ENCODE measurements at regions not wholly inside any gene's neighbourhood (a gene's known extent, or its start where the extent isn't known, plus 50 kb on each side); places are given as distances from the start of the nearest gene placed in this dataset.

- H3K4me2 ChIP-seq (ENCODE audit: low read length), result no peak overlapping the region
- H3K9ac ChIP-seq (ENCODE audit: low read depth, low read length), result no peak overlapping the region
- H3K4me3 ChIP-seq (ENCODE audit: low read length), result no peak overlapping the region
- no peaks in the 10 kb centered on the region for H3K36me3 ChIP-seq (ENCODE audit: insufficient read depth, low read length)
- peaks cover 7% of the 10 kb centered on the region for H3K9me3 ChIP-seq (replicated peaks; ENCODE audit: low read length)
- H3K27me3 ChIP-seq (ENCODE audit: control insufficient read depth, insufficient read depth, low read length), result no peaks in the 10 kb centered on the region
- no peaks in the 10 kb centered on the region for H3K4me1 ChIP-seq (ENCODE audit: control insufficient read depth, insufficient read depth, low read length)
These were observed 816.4 kb upstream of the ANO3 start for GRCh38 chr11:25515576-25515975.

DNA sequence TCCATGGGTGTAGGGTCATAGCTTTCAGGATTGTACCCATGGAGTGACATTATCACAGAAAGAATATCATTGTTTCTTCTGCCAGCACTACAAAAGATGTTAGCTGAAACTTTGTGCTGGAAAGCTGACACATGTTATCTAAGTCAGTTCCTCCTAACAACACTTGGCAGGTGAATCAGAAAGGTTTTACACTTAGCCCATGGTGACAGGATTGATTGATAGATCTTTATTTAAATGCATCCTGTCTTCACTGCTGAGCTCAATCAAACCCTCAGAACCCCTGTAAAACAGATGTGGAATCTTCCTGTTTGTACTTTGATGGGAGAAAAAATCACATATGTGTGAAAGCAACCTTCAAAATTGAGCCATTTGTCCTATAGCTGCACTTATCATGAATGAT, 811.5 kb upstream of the ANO3 start:
- H3K9me3 ChIP-seq (replicated peaks; ENCODE audit: low read length), result peaks cover 3% of the 10 kb centered on the region

DNA sequence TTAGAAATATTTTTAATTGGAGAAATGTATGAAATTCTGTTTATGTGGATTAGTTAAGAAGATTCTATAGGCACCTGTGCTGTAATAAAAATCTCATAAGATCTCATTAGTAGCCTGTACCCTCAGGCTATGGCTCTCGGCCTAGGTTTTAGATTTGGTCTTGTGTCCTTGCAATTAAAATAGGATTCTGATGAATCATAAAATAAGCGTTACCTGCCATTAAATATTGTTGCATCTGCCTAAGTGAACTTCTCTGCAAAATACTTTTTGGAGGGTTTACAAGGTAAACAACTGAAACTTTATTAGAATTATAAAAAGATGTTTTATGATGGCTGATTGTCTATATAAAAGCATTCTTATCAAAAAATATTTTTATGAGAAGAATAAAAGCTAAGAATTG, 804.1 kb upstream of the ANO3 start:
- no peak overlapping the region for H3K9ac ChIP-seq (ENCODE audit: low read depth, low read length)
- no peaks in the 10 kb centered on the region for H3K36me3 ChIP-seq (ENCODE audit: insufficient read depth, low read length)
- no peaks in the 10 kb centered on the region for H3K4me1 ChIP-seq (ENCODE audit: control insufficient read depth, insufficient read depth, low read length)
- H3K9me3 ChIP-seq (replicated peaks; ENCODE audit: low read length), result no peaks in the 10 kb centered on the region
- H3K4me3 ChIP-seq (ENCODE audit: low read length), result no peak overlapping the region
- H3K27me3 ChIP-seq (ENCODE audit: control insufficient read depth, insufficient read depth, low read length), result no peaks in the 10 kb centered on the region
- no peak overlapping the region for H3K4me2 ChIP-seq (ENCODE audit: low read length)

More for the DNA sequence above, 811.5 kb upstream of the ANO3 start:
- no peaks in the 10 kb centered on the region for H3K36me3 ChIP-seq (ENCODE audit: insufficient read depth, low read length)
- no peaks in the 10 kb centered on the region for H3K27me3 ChIP-seq (ENCODE audit: control insufficient read depth, insufficient read depth, low read length)
- H3K9ac ChIP-seq (ENCODE audit: low read depth, low read length), result no peak overlapping the region
- H3K4me2 ChIP-seq (ENCODE audit: low read length), result no peak overlapping the region
- H3K4me1 ChIP-seq (ENCODE audit: control insufficient read depth, insufficient read depth, low read length), result no peaks in the 10 kb centered on the region
- H3K4me3 ChIP-seq (ENCODE audit: low read length), result no peak overlapping the region

GRCh38 chr11:25529572-25529971, 802.4 kb upstream of the ANO3 start:
- Histone ChIP-seq H3K9me3 (replicated peaks; ENCODE audit: low read length) (no peaks in the 10 kb centered on the region), H3K4me1 (ENCODE audit: control insufficient read depth, insufficient read depth, low read length) (no peaks in the 10 kb centered on the region), H3K4me2 (ENCODE audit: low read length) (no peak overlapping the region), H3K27me3 (ENCODE audit: control insufficient read depth, insufficient read depth, low read length) (no peaks in the 10 kb centered on the region), H3K36me3 (ENCODE audit: insufficient read depth, low read length) (no peaks in the 10 kb centered on the region), H3K9ac (ENCODE audit: low read depth, low read length) (no peak overlapping the region), H3K4me3 (ENCODE audit: low read length) (no peak overlapping the region)

DNA sequence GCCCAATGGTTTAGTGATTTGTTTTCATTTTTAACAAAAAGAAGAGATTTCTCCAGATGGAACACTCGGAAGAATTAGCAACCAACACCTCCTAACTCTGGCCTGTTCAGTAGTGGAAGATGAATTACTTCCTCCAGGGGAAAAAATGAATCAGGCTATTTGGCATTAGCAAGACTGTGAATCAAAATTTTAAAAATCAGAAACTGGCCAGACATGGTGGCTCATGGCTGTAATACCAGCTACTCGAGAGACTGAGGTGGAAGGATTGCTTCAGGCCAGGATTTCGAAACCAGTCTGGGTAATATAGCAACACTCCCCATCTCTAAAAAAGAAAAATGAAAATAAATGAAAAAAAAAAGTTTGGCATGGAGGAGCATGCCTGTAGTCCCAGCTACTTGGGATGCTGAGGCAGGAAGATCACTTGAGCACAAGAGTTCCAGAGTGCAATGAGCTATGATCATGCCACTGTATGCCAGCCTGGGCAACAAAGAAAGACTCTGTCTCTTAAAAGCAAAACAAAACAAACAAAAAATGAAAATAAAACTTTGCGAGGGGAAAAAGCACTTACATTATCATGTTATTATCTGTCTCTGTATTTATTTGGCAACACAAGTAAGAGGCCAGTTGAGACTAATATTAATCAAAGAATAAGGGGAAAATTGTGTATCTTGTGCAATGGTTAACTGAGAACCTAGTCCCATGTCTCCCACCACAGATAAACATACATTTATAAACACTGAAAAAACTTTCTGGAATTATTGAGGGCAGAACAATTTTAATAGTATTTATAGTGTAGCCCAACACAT, 796.3 kb upstream of the ANO3 start:
- Histone ChIP-seq H3K9me3 (replicated peaks; ENCODE audit: low read length) (peaks cover 6% of the 10 kb centered on the region), H3K9ac (ENCODE audit: low read depth, low read length) (no peak overlapping the region), H3K4me3 (ENCODE audit: low read length) (no peak overlapping the region), H3K36me3 (ENCODE audit: insufficient read depth, low read length) (no peaks in the 10 kb centered on the region), H3K4me2 (ENCODE audit: low read length) (no peak overlapping the region), H3K27me3 (ENCODE audit: control insufficient read depth, insufficient read depth, low read length) (no peaks in the 10 kb centered on the region), H3K4me1 (ENCODE audit: control insufficient read depth, insufficient read depth, low read length) (no peaks in the 10 kb centered on the region)

- Histone ChIP-seq H3K27me3 (ENCODE audit: control insufficient read depth, insufficient read depth, low read length) (no peaks in the 10 kb centered on the region), H3K4me3 (ENCODE audit: low read length) (no peak overlapping the region), H3K4me1 (ENCODE audit: control insufficient read depth, insufficient read depth, low read length) (no peaks in the 10 kb centered on the region), H3K4me2 (ENCODE audit: low read length) (no peak overlapping the region), H3K36me3 (ENCODE audit: insufficient read depth, low read length) (no peaks in the 10 kb centered on the region), H3K9ac (ENCODE audit: low read depth, low read length) (no peak overlapping the region), H3K9me3 (replicated peaks; ENCODE audit: low read length) (peaks cover 6% of the 10 kb centered on the region)
These were observed 795.6 kb upstream of the ANO3 start for GRCh38 chr11:25536289-25536688.

DNA sequence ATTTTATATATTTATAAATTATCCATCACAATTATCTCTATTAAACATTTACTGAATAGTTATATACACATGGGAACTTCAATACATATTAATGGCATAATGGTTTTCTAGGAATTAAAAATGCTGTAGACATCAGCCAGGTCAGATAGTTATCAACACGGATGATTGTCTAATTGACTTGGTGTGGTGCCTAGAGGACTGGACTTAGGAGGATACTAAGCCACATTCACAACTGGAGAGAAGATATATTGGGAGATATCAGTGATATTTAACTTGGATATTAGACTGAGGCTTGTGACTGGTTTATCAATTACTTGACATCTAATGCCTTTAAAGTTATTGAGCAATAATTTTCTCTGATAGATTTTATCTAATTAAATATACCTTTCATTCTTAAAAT, 794.5 kb upstream of the ANO3 start:
- H3K9ac ChIP-seq (ENCODE audit: low read depth, low read length), result no peak overlapping the region
- peaks cover 6% of the 10 kb centered on the region for H3K9me3 ChIP-seq (replicated peaks; ENCODE audit: low read length)
- no peak overlapping the region for H3K4me3 ChIP-seq (ENCODE audit: low read length)
- H3K4me2 ChIP-seq (ENCODE audit: low read length), result no peak overlapping the region
- no peaks in the 10 kb centered on the region for H3K36me3 ChIP-seq (ENCODE audit: insufficient read depth, low read length)
- H3K27me3 ChIP-seq (ENCODE audit: control insufficient read depth, insufficient read depth, low read length), result no peaks in the 10 kb centered on the region
- no peaks in the 10 kb centered on the region for H3K4me1 ChIP-seq (ENCODE audit: control insufficient read depth, insufficient read depth, low read length)

- Histone ChIP-seq H3K4me2 (ENCODE audit: low read length) (no peak overlapping the region), H3K36me3 (ENCODE audit: insufficient read depth, low read length) (no peaks in the 10 kb centered on the region), H3K4me1 (ENCODE audit: control insufficient read depth, insufficient read depth, low read length) (no peaks in the 10 kb centered on the region), H3K9ac (ENCODE audit: low read depth, low read length) (no peak overlapping the region), H3K9me3 (replicated peaks; ENCODE audit: low read length) (no peaks in the 10 kb centered on the region), H3K4me3 (ENCODE audit: low read length) (no peak overlapping the region), H3K27me3 (ENCODE audit: control insufficient read depth, insufficient read depth, low read length) (no peaks in the 10 kb centered on the region)
These were observed 784.6 kb upstream of the ANO3 start for GRCh38 chr11:25547292-25547691.

GRCh38 chr11:25562417-25562816, 769.5 kb upstream of the ANO3 start:
- H3K36me3 ChIP-seq (ENCODE audit: insufficient read depth, low read length), result no peaks in the 10 kb centered on the region
- H3K27me3 ChIP-seq (ENCODE audit: control insufficient read depth, insufficient read depth, low read length), result no peaks in the 10 kb centered on the region
- H3K4me3 ChIP-seq (ENCODE audit: low read length), result no peak overlapping the region
- H3K9me3 ChIP-seq (replicated peaks; ENCODE audit: low read length), result no peaks in the 10 kb centered on the region
- H3K4me2 ChIP-seq (ENCODE audit: low read length), result no peak overlapping the region
- no peaks in the 10 kb centered on the region for H3K4me1 ChIP-seq (ENCODE audit: control insufficient read depth, insufficient read depth, low read length)
- H3K9ac ChIP-seq (ENCODE audit: low read depth, low read length), result no peak overlapping the region

DNA sequence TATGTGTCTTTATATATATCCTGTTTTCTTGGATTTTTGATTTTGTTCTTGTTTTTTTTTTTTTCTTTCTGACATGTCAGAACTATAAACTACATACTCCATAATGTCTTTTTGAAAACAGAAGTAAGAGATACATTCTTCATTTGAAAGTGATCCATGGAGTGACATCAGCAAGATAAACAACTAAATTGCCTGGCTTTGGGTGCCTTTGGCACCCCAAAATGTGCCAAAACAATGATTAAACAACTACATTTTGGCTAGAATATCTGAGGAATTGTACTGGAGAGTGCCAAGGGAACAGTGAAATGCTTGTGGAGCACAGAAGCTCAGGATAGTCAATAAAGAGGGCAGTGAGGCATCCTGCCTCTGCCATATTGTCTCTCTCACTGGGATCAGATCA, 766.1 kb upstream of the ANO3 start:
- H3K27me3 ChIP-seq (ENCODE audit: control insufficient read depth, insufficient read depth, low read length), result no peaks in the 10 kb centered on the region
- no peak overlapping the region for H3K4me3 ChIP-seq (ENCODE audit: low read length)
- H3K9me3 ChIP-seq (replicated peaks; ENCODE audit: low read length), result no peaks in the 10 kb centered on the region
- no peaks in the 10 kb centered on the region for H3K36me3 ChIP-seq (ENCODE audit: insufficient read depth, low read length)
- no peak overlapping the region for H3K4me2 ChIP-seq (ENCODE audit: low read length)
- H3K9ac ChIP-seq (ENCODE audit: low read depth, low read length), result no peak overlapping the region
- H3K4me1 ChIP-seq (ENCODE audit: control insufficient read depth, insufficient read depth, low read length), result no peaks in the 10 kb centered on the region

DNA sequence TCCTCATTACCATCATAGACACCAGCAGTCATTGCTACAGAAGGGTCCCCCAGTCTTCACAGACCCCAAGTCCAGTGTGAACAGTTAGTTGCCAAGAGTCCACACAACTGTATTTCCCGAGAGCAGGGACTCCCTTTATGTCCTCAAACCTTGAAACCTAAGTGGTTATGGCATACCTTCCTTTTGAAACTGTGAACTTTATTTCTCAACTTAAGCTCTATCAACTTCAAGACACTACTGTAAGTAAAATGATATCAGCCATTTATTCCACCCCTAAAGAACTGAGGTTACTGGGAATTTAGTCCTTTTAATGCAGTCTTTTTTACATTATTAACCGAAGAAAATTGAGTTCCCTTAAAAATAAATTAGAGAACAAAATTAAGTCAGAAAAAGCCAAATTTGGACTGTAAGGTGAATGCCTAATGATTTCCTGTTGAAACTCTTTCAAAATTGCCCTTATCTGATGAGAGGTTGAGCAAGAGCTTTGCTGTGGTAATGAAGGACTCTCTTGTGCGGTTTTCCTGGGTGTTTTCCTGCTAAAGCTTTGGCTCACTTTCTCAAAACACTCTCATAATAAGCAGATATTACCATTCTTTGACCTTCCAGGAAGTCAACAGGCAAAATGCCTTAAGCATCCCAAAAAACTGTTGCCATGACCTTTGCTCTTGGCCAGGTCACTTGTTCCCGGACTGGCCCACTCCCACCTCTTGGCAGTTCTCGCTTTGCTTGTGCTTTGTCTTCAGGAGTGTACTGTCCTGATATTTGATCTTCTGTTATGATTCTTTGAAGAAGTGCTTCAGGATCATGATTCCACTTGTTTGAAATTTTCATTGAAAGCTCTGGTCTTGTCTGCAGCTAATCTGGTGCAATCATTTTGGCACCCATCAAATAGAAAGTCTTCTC, 765.4 kb upstream of the ANO3 start:
- no peaks in the 10 kb centered on the region for H3K4me1 ChIP-seq (ENCODE audit: control insufficient read depth, insufficient read depth, low read length)

More for the DNA sequence above, 765.4 kb upstream of the ANO3 start:
- Histone ChIP-seq H3K36me3 (ENCODE audit: insufficient read depth, low read length) (no peaks in the 10 kb centered on the region), H3K4me2 (ENCODE audit: low read length) (no peak overlapping the region), H3K4me3 (ENCODE audit: low read length) (no peak overlapping the region), H3K9ac (ENCODE audit: low read depth, low read length) (no peak overlapping the region), H3K9me3 (replicated peaks; ENCODE audit: low read length) (no peaks in the 10 kb centered on the region), H3K27me3 (ENCODE audit: control insufficient read depth, insufficient read depth, low read length) (no peaks in the 10 kb centered on the region)
